ENCODE measurements at regions not wholly inside any gene's neighbourhood (a gene's known extent, or its start where the extent isn't known, plus 50 kb on each side); places are given as distances from the start of the nearest gene placed in this dataset.

DNA sequence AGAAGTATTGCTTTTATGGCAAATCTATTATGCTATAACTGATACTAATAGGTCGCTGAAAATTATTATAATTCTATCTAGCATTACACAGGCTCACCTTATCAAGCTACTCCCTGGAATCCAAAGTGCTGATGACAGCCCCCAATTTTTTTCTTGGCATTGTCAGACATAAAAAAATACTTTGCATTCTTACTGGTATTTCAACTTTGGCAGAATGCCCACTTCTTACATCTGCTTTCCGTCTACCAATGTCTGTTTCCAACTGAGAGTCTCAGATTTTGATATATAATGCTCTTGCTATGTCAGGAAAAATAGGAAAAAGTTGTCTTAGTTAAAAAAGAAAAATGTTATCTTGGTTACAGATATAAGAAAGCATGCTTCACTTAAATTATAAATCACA lies 615.4 kb downstream of the C12orf50 start:
- TF ChIP-seq EZH2 (IDR thresholded peaks at IDR 0.05; ENCODE audit: insufficient read depth, low read length) = no peak
- TF ChIP-seq, protein P1, sequence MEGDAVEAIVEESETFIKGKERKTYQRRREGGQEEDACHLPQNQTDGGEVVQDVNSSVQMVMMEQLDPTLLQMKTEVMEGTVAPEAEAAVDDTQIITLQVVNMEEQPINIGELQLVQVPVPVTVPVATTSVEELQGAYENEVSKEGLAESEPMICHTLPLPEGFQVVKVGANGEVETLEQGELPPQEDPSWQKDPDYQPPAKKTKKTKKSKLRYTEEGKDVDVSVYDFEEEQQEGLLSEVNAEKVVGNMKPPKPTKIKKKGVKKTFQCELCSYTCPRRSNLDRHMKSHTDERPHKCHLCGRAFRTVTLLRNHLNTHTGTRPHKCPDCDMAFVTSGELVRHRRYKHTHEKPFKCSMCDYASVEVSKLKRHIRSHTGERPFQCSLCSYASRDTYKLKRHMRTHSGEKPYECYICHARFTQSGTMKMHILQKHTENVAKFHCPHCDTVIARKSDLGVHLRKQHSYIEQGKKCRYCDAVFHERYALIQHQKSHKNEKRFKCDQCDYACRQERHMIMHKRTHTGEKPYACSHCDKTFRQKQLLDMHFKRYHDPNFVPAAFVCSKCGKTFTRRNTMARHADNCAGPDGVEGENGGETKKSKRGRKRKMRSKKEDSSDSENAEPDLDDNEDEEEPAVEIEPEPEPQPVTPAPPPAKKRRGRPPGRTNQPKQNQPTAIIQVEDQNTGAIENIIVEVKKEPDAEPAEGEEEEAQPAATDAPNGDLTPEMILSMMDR (IDR thresholded peaks at IDR 0.05; ENCODE audit: insufficient read depth, low read depth, low read length) = no peak

Measured in astrocyte (in vitro differentiated cells and primary cell).